WTC11 (cell line): ENCODE measurements at regions not wholly inside any gene's neighbourhood (a gene's known extent, or its start where the extent isn't known, plus 50 kb on each side); places are given as distances from the start of the nearest gene placed in this dataset.

Experiments
- ATAC-seq: fragments of 200-7000 bp; cut with Tn5 transposase; 2 replicates; pipeline ENCODE4 v1.10.0; 2021; ENCODE audit warnings: mild to moderate bottlenecking, moderate library complexity
- CTCF ChIA-PET: fragments of 300-600 bp; sonication (Branson Sonifier 250); formaldehyde crosslinking; loops from one replicate; lab custom pipeline; 2021; ENCODE audit warnings: antibody characterized with exemption; lab: Charles Lee
- POLR2A ChIA-PET: fragments of 350-600 bp; sonication (Branson Sonifier 250); formaldehyde crosslinking; loops from one replicate; lab custom pipeline; 2021; ENCODE audit warnings: antibody characterized with exemption; lab: Charles Lee
- DNase-seq: peaks from one replicate; pipeline ENCODE4 v3.0.0; 2021; ENCODE audit warnings: low spot score
- H3K27ac Mint-ChIP-seq: 2 replicates; pipeline ENCODE4 v1.8.0; 2021; ENCODE audit warnings: mixed read lengths
- H3K27me3 Mint-ChIP-seq: 2 replicates; pipeline ENCODE4 v1.8.0; 2021; ENCODE audit warnings: low read depth, mild to moderate bottlenecking, moderate library complexity, mixed read lengths
- H3K36me3 Mint-ChIP-seq: 2 replicates; pipeline ENCODE4 v1.8.0; 2021; ENCODE audit warnings: mixed read lengths
- H3K4me1 Mint-ChIP-seq: 2 replicates; pipeline ENCODE4 v1.8.0; 2022; ENCODE audit warnings: mixed read lengths
- H3K4me3 Mint-ChIP-seq: 2 replicates; pipeline ENCODE4 v1.8.0; 2021; ENCODE audit warnings: mild to moderate bottlenecking, moderate library complexity, mixed read lengths
- H3K9me3 Mint-ChIP-seq: 2 replicates; pipeline ENCODE4 v1.8.0; 2021; ENCODE audit warnings: mixed read lengths
- AR ChIP-seq: fragments of 250-450 bp; sonication (Bioruptor Pico); IDR thresholded peaks from 2 replicates; pipeline ENCODE4 v1.9.0; 2021; ENCODE audit warnings: mild to moderate bottlenecking
- ATF2 ChIP-seq: sonication (generic); formaldehyde crosslinking; IDR thresholded peaks from 2 replicates; pipeline ENCODE4 v1.8.1; 2022; ENCODE audit warnings: low read depth, missing genetic modification reagents, borderline replicate concordance
- CBFB ChIP-seq: sonication (generic); formaldehyde crosslinking; IDR thresholded peaks from 2 replicates; pipeline ENCODE4 v1.8.1; 2022; ENCODE audit warnings: mild to moderate bottlenecking, low read depth, missing genetic modification reagents
- CREB1 ChIP-seq: sonication (generic); formaldehyde crosslinking; IDR thresholded peaks from 2 replicates; pipeline ENCODE4 v1.8.0; 2023; ENCODE audit warnings: mild to moderate bottlenecking, missing genetic modification reagents
- E2F1 ChIP-seq: sonication (generic); formaldehyde crosslinking; IDR thresholded peaks from 2 replicates; pipeline ENCODE4 v1.8.0; 2022; ENCODE audit warnings: mild to moderate bottlenecking, missing genetic modification reagents
- IRF2 ChIP-seq: sonication (generic); formaldehyde crosslinking; IDR thresholded peaks from 2 replicates; pipeline ENCODE4 v1.8.0; 2022; ENCODE audit warnings: low read depth, missing genetic modification reagents, borderline replicate concordance
- JUN ChIP-seq: sonication (generic); formaldehyde crosslinking; IDR thresholded peaks from 2 replicates; pipeline ENCODE4 v1.8.0; 2023; ENCODE audit warnings: mild to moderate bottlenecking, missing genetic modification reagents
- MYBL2 ChIP-seq: sonication (generic); formaldehyde crosslinking; IDR thresholded peaks from 2 replicates; pipeline ENCODE4 v1.8.1; 2023; ENCODE audit warnings: mild to moderate bottlenecking, moderate library complexity, missing genetic modification reagents
- PREB ChIP-seq: sonication (generic); formaldehyde crosslinking; IDR thresholded peaks from 2 replicates; pipeline ENCODE4 v1.8.1; 2022; ENCODE audit warnings: mild to moderate bottlenecking, missing genetic modification reagents, moderate library complexity, borderline replicate concordance
- RORB ChIP-seq: fragments of 250-450 bp; sonication (Bioruptor Pico); IDR thresholded peaks from 2 replicates; pipeline ENCODE4 v1.9.0; 2021; ENCODE audit warnings: mild to moderate bottlenecking
- SMAD3 ChIP-seq: sonication (generic); formaldehyde crosslinking; IDR thresholded peaks from 2 replicates; pipeline ENCODE4 v1.8.0; 2022; ENCODE audit warnings: missing genetic modification reagents, mild to moderate bottlenecking, borderline replicate concordance
- SP1 ChIP-seq: sonication (generic); formaldehyde crosslinking; conservative IDR thresholded peaks from 2 replicates; pipeline ENCODE4 v1.8.1; 2022; ENCODE audit warnings: missing genetic modification reagents
- ZBTB43 ChIP-seq: sonication (generic); formaldehyde crosslinking; IDR thresholded peaks from 2 replicates; pipeline ENCODE4 v1.8.1; 2023; ENCODE audit warnings: mild to moderate bottlenecking, missing genetic modification reagents
- ZNF416 ChIP-seq: fragments of 250-450 bp; sonication (Bioruptor Pico); IDR thresholded peaks from 2 replicates; pipeline ENCODE4 v1.9.0; 2021; ENCODE audit warnings: mild to moderate bottlenecking, inconsistent platforms
- ZNF671 ChIP-seq: fragments of 250-450 bp; sonication (Bioruptor Pico); IDR thresholded peaks from 2 replicates; pipeline ENCODE4 v1.8.0; 2021; ENCODE audit warnings: mild to moderate bottlenecking
- TF ChIP-seq, protein P1 (sequence below): sonication (generic); formaldehyde crosslinking; IDR thresholded peaks from 2 replicates; pipeline ENCODE4 v1.8.0; 2022; ENCODE audit warnings: mild to moderate bottlenecking, missing genetic modification reagents
- TF ChIP-seq, protein P2 (sequence below): sonication (generic); formaldehyde crosslinking; IDR thresholded peaks from 2 replicates; pipeline ENCODE4 v1.8.1; 2023; ENCODE audit warnings: mild to moderate bottlenecking, missing genetic modification reagents, moderate library complexity
- TF ChIP-seq, protein P3 (sequence below): sonication (generic); formaldehyde crosslinking; IDR thresholded peaks from 2 replicates; pipeline ENCODE4 v1.8.0; 2023; ENCODE audit warnings: missing genetic modification reagents, mild to moderate bottlenecking, borderline replicate concordance

DNA sequence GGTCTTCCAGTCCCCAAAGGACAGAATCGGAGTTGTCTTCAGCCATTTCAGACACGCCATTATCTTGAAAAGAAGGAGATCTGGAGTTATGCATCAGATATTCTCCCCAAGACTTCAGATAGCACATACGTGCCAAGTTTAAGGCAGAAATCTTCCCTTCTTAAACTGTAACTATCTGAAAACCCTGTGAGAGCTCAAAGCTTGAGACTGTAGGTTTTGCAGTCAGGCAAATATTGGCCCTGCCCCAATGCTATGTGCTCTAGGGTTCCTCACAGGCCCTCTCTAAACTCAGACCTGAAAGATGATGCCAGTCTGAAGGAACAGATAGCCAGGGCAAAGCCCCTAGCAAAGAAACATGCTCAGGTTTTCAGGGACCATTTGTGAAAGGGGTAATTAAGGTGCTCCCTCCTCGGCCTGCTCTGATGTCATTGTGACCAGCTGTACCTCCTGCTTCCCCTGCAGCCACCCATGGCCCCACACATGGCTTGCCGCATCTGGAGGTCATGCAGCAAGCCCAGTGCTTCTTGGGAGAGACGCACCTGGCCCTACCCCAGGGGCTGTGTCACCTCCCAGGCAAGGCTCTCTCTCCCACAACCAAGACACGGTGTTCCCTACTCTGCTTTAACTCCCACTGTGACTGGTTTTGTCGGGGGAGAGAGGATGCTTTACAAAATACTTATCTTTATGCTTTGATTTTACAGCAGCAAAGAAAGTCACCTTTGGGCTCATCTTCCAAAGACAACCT, 53.4 kb upstream of the POMGNT2 start:
- peaks cover 12% of the 10 kb centered on the region for H3K27me3 Mint-ChIP-seq
- ChIA-PET POLR2A (no interaction called here), CTCF (interaction anchor here (0.9 to 1.6 kb wide), 2 partner anchors 197 to 219 kb away, joined by 3 read pairs; no protein-coding TSS in a partner anchor)
- H3K9me3 Mint-ChIP-seq = no peaks in the 10 kb centered on the region
- no peak for DNase-seq
- H3K4me3 Mint-ChIP-seq = no peak overlapping the region
- peaks cover 21% of the 10 kb centered on the region for H3K4me1 Mint-ChIP-seq
- no peak for TF ChIP-seq CREB1 (CRISPR knock-in tag)
- no peak for TF ChIP-seq ZNF671 (CRISPR knock-in tag)
- no peak for TF ChIP-seq CBFB (CRISPR knock-in tag)
- no peak for TF ChIP-seq SP1 (CRISPR knock-in tag)
- no peak for TF ChIP-seq MYBL2 (CRISPR knock-in tag)
- no peak for TF ChIP-seq ZNF416 (CRISPR knock-in tag)
- no peak for TF ChIP-seq PREB (CRISPR knock-in tag)
- ATAC-seq = no peak
- H3K36me3 Mint-ChIP-seq = no peaks in the 10 kb centered on the region
- no peak overlapping the region for H3K27ac Mint-ChIP-seq

- Mint-ChIP-seq H3K9me3 (no peaks in the 10 kb centered on the region), H3K27ac (no peak overlapping the region), H3K27me3 (peaks cover 12% of the 10 kb centered on the region), H3K4me1 (peaks cover 14% of the 10 kb centered on the region), H3K36me3 (no peaks in the 10 kb centered on the region), H3K4me3 (no peak overlapping the region)
- TF ChIP-seq, protein P1, sequence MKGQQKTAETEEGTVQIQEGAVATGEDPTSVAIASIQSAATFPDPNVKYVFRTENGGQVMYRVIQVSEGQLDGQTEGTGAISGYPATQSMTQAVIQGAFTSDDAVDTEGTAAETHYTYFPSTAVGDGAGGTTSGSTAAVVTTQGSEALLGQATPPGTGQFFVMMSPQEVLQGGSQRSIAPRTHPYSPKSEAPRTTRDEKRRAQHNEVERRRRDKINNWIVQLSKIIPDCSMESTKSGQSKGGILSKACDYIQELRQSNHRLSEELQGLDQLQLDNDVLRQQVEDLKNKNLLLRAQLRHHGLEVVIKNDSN (CRISPR knock-in tag) = peak; percentile 53; the same call in 1 of the 2 replicates
- TF ChIP-seq ATF2 (CRISPR knock-in tag) (no peak), E2F1 (CRISPR knock-in tag) (no peak), CREB1 (CRISPR knock-in tag) (no peak), AR (CRISPR knock-in tag) (no peak), RORB (CRISPR knock-in tag) (no peak), JUN (no peak), SMAD3 (CRISPR knock-in tag) (no peak), IRF2 (CRISPR knock-in tag) (no peak), ZBTB43 (no peak)
- TF ChIP-seq, protein P2, sequence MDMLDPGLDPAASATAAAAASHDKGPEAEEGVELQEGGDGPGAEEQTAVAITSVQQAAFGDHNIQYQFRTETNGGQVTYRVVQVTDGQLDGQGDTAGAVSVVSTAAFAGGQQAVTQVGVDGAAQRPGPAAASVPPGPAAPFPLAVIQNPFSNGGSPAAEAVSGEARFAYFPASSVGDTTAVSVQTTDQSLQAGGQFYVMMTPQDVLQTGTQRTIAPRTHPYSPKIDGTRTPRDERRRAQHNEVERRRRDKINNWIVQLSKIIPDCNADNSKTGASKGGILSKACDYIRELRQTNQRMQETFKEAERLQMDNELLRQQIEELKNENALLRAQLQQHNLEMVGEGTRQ (CRISPR knock-in tag) = peak; percentile 80
- TF ChIP-seq, protein P3, sequence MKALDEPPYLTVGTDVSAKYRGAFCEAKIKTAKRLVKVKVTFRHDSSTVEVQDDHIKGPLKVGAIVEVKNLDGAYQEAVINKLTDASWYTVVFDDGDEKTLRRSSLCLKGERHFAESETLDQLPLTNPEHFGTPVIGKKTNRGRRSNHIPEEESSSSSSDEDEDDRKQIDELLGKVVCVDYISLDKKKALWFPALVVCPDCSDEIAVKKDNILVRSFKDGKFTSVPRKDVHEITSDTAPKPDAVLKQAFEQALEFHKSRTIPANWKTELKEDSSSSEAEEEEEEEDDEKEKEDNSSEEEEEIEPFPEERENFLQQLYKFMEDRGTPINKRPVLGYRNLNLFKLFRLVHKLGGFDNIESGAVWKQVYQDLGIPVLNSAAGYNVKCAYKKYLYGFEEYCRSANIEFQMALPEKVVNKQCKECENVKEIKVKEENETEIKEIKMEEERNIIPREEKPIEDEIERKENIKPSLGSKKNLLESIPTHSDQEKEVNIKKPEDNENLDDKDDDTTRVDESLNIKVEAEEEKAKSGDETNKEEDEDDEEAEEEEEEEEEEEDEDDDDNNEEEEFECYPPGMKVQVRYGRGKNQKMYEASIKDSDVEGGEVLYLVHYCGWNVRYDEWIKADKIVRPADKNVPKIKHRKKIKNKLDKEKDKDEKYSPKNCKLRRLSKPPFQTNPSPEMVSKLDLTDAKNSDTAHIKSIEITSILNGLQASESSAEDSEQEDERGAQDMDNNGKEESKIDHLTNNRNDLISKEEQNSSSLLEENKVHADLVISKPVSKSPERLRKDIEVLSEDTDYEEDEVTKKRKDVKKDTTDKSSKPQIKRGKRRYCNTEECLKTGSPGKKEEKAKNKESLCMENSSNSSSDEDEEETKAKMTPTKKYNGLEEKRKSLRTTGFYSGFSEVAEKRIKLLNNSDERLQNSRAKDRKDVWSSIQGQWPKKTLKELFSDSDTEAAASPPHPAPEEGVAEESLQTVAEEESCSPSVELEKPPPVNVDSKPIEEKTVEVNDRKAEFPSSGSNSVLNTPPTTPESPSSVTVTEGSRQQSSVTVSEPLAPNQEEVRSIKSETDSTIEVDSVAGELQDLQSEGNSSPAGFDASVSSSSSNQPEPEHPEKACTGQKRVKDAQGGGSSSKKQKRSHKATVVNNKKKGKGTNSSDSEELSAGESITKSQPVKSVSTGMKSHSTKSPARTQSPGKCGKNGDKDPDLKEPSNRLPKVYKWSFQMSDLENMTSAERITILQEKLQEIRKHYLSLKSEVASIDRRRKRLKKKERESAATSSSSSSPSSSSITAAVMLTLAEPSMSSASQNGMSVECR (CRISPR knock-in tag) = no peak
- ChIA-PET POLR2A (no interaction called here), CTCF (interaction anchor here (0.5 to 6.2 kb wide), 3 partner anchors 102 to 225 kb away, joined by 4 to 62 read pairs (median 4); no protein-coding TSS in a partner anchor)
- ATAC-seq = no peak
- DNase-seq = no peak
Observed at GRCh38 chr3:43156812-43157455, 51.1 kb upstream of the POMGNT2 start.
